HS-5 (cell line): ENCODE measurements at regions not wholly inside any gene's neighbourhood (a gene's known extent, or its start where the extent isn't known, plus 50 kb on each side); places are given as distances from the start of the nearest gene placed in this dataset.

Experiments used
- DNase-seq: peaks from one replicate; pipeline ENCODE4 v3.0.0-alpha.2; 2012; ENCODE audit warnings: low read depth

DNA sequence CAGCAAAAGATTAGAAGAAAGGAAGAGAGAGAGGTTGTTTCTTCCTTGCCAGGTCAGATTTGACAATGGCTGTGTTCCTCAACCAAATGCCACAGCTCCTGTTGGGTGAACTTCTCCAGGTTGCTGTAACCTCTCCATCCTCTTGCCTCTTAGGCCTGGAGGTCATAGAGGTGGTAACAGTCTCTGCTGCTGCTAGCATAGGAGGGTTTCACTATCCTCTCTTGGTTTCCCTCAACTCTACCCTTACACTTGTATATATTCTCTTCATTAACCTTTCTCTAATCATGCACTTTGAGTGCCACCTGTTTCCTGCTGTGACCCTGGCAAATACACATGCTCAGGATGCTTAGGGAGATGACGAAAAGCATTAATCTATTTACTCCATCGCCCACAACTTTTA, 67.7 kb upstream of the HIF1A start:
- DNase-seq: no peak

DNA sequence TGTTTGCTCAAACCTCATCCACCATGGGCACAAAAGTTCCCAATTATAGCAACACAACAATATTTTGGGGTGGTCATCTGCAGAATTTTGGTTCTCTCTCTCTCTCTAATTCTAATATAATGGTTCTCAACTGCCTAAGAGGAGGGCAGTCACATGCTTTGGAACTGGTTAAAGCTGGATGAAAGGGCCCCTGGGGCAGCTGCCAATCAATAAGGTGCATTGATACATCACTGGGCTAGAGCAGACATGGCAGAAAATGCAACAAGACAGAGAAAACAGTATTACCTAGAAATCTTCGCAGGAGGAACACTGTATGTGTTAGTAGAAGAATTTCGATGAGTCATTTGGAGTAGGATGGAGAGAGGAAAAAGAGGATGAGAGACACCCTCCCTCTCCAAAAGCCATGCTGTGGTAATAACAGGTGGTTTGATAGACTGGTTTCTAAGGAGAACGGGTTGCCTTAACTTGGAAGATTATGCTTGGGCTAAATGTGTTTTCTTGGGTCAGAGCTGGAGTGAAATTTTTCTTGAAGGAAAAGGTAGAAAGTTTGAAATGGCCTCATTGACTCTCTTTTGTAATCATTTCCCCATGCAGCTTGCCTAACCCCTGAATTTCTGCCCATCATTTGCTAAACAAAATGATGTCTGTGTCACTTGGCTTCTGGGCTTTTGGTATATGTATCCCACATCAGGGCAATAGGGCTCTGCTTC, 67.1 kb upstream of the HIF1A start:
- no peak for DNase-seq

DNA sequence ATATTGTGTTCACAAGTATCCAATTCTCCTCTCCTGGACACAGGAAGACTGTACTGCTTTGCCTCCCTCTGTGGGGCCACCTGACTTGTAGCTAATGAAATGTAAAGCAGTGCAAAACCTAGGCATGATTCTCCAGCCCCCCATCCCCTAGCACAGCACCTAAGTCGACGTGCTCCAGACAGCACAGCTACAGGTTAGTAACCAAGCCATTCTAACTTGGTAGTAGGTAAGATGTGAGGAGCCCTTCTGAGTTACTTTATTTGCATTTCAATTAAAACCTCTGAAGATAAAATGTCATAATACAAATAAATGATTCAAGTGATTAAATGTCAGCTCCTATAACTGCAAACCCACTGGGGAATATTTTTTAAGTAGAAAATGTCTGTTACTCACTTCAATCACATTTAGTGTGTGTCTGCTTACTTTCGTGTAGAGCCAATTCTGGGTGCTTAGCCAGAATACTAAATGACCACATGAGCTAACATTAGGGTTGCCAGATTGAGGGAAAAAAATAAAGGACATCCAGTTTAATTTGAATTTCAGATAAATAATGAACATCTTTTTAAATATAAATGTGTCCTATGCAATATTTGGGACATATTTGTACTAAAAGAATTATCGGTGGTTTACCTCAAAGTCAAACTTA, 64.8 kb upstream of the HIF1A start:
- no peak for DNase-seq

DNA sequence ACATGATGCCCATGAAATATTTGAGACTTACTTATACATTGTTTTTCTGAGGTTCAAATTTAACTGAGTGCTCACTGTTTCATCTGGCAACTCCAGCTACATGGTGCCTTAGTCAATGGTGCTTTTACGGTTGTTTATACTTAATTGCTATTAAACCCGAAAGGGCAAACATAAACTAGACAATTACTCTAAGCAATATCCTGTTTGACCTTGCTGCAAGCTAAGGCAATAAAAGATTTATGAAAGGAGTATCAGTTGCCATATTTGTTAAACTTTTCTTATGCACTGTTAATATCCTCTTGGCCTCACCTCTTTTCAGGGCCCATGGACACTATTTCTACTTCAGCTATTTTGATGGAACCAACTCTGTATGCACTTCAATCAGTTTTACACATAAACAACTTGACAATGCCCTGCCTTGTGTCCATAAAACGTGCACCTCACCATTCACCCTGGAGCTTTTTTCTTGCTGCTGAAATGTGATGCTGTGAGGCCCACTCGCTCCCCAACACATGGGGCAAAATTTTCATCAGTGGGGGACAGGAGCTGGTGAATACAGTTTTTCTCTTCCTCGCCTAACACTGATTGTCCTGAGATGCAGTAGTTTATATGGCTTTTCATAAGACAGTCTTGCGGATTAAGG, 64.1 kb upstream of the HIF1A start:
- DNase-seq: no peak

DNA sequence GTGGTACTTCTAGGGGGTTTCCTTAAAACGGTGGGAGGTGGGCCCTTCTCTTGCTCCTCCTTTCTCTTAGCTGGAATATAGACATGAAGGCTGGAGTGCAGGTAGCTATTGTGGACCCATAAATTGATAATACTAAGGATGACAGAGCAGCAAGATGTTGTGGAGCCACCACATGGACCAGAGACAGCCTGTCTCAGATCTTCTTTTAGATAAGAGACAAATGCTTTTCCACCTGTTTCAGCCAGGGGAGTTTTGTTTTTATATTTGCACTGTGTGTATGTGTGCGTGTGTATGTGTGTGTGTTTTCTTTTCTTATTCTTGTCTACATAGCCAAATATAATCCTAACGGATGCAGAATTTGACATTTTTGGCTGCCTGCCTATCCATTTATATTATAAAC, 62.9 kb upstream of the HIF1A start:
- DNase-seq: no peak

DNA sequence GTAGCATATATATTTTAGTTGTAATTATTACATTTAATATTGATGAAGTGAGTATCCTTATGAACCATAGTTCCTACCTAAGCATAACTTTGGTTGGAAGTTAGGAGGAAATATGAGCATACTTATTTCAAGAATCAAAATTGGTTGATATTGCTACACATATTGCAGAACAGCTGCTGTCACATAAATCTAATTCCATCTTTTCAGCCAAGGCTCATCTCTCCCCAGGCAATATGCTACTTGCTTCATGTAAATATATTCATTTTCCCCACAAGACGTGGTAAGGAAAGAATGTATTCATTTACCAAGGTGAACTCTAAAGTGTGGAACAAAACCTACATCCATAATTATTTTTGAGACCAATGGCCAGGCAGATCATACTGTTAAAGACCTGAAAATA, 62.5 kb upstream of the HIF1A start:
- no peak for DNase-seq

DNA sequence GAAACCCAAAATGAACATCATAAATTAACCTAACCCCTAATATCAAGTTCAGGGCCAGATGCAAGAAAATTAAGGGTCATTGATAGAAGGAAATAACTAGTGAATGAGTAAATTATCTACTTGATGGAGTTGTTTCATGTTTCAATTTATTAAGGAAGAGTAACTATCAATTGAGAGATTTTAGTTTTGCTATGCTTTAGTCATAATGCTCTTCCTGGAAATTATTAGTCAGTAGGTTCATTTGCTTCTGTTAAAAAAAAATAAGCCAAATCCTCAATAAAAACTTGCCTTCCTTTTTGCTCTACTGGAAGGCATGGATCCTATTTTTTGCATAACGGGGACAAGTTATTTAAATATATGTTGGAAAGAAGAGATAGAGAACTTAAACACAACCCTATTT, 59.0 kb upstream of the HIF1A start:
- no peak for DNase-seq

DNA sequence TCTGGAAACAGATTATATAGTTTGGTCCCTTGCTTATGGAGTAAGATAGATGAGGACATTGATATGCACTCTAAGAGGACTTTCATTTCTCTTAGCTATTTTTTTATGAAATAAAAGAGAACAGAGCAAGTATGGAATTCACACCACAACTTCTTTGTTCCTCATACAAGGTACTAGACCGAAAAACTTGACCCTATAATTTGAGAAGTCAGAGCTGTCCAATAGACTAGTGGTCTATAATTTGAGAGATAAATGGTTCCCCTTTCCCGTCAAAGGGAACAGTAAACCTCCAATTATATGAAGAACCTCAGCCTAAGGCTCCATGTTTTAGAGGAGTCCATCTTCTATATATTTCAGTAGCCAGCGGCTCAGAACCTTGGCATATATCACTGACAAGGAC, 58.5 kb upstream of the HIF1A start:
- DNase-seq: no peak

DNA sequence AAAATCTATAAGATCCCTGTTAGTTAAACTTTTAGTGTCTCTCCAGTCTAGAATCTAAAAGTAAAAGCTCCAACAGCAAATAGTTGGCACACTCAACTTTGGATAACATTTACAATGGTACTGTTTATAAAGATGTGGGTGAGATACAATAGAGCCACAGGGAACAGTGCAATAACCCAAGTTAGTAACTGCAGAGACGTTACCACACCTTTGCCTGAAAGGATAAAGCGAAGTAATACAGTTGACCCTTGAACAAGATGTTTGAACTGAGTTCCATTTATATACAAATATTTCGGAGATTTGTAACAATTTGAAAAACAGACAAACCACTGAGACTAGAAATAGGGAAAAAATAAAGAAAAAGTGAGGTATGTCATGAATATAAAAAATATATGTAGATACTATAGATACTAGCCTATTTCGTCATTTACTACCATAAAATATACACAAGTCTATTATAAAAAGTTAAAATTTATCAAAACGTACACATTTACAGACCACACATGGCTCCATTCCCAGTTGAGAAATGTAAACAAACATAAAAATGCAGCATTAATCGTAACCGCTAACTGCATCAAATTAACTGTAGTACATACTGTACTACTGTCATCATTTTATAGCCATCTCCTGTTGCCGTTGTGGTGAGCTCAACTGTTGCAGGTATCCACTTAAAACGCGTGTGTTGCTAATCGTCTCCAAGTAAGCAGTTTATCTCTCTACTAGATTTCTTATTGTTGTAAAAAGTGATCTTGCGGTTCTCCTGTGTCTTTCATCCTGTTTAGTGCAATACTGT, 56.5 kb upstream of the HIF1A start:
- DNase-seq: no peak

DNA sequence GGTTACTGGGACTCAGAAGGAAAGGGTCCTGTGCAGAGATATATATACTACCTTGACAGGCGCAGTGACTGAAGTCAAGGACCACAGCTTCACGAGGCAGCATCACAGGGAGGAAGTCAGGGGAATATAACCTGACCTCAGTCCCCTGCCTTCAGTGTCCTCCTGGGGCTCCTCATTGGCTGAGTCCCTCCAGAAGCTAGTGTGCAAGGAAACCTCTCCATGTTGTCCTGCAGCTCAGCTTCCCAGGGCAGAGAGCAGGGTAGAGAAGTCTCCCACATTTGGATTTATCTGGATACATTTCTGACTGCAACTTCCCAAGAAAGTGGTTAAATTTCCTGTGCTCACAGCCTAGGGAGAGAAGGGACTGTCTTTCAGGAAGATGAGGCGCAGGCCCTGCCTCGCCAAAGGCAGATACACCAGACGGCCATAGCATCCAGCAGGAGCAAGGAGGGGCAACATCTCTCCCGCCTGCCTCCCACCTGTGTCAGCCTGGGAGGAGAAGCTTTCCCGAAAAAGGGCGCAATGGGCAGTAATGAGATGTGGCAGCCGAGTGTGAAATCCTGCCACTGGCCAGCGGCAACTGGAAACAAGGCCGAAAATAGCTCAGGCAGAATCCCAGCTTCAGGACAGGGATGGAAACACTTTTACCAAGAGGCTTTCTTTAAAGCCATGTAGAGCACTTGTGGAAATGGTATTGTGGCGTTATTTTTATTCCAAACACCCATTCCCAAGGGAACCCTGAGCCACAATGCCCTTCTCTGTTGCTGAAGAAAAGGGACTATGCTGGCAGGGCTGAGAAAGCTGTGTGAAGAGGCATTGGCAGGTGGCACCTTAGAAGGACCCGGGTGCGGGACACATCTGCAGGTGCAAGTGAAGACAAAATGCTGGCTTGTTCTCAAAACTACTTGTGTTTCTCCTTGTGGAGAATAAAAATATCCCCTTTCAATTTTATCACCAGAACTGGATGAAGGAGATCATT, 54.9 kb upstream of the HIF1A start:
- DNase-seq: no peak

DNA sequence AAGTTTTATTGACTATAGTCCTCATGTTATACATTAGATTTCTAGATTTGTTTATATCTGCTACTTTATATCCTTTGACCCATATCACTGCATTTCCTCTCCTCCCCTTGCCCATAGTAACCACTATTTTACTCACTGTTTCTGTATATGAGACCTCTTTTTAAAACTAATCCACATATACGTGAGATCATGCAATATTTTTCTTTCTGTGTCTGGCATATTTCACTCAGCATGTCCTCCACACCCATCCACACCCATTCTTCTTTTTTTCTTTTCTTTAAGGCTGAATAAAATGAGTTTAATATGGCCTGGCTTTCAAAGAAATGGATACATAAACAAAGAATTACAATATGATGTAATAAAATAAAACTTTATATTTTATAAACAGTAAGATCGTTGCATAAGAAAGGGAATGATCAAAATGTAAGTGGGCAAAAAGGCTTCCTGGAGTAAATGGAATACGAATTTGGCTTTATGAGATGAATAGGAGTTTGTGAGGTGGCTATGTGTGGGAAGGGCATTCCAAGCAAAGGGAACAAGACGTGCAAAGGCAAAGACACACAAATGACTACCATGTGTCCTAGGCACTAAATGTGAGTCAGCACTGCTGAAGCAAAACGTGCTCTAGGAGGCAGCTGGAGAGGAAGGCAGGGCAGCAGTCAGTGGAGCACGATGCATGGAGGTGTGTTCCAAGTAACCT, 53.2 kb upstream of the HIF1A start:
- DNase-seq: peak; percentile 18

DNA sequence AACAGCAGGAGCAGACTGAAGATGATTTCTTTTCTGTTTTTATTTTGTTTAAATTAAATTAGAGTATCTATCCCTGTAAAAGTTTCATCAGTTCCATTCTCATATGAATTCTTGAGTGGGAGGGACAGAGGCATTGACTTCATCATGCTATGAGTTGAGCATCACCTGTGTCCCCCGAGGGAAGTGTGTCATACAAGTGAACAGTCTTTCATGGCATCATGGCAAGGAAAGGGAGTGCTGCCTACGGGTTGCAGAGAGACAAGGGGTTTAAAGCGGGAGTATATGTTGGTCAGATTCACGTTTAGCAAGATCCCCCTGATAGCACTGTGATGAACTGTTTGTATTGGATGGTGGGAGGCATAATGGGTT, 52.7 kb upstream of the HIF1A start:
- DNase-seq: no peak

DNA sequence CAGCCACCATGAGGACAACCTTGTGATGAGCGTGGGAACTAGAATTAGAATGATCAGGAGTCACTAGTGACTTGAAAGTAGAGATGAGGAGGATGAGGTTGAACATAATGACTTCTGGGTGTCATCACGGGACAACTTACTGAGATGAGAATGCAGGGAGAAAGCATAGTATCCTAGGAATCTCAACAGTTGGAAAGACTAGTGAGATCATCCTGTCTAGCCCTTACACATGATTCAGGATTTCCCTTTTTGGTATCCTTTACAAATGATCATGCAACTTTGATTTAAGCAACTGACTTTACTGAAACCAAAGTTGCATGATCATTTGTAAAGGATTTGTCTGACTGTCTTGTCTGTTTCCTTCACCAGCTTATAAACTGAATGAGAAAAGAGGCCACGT, 51.8 kb upstream of the HIF1A start:
- DNase-seq: no peak

DNA sequence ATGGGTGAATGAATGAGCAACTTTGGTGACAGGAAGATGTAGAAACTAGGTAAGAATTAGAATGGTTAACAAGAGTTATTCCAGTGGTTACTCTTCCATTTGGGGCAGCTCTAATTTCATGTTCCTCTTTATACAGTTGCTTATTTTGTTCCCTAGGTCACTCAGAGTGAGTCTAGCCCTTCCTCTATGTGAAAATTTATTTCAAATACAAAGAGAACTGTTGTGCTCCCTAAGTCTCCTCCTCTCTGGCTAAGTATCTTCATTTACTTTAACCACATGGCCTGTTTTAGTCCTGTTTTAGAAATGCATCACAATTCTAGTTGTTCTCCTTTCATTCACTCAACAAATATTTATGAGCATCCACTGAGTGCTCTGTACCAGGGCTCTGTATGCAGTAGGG, 51.1 kb upstream of the HIF1A start:
- DNase-seq: no peak

DNA sequence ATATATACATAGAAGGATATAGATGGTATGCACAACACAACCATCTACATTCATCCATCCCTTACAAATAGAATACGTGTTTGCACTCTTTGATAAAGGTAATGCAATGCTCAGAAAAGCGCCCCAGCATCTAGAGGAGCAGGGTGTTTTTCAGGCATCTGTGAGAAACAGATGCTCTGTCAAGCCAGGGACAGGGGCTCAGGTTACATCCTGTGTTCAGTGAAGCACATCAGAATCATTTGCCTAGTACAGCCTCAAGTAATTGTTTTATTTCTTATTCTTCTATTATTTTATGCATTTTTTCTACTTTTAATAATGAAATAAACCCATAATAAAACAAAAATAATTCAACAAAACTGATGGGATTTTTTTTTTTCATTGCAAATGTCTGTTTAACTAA, 50.5 kb upstream of the HIF1A start:
- no peak for DNase-seq

DNA sequence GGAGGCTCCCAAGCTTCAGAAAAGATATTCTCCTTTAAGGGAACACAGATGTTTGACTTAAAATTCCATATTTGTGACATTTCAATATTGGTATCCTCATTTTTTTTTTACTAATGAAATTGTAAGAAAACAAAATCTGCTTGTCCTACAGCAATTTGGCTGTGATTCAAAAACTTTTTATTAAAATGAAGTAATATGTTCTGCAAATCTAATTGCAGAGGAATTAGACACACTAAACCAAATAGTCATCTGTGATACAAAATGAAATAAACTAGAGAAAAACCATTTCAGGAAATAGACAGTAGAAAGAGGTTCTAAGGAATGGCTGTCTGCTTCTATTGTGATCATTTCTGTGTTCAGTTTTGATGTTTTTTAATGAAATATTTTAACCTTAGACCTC, 50.1 kb upstream of the HIF1A start:
- no peak for DNase-seq
